Smooth muscle cell (in vitro differentiated cells): ENCODE measurements at regions not wholly inside any gene's neighbourhood (a gene's known extent, or its start where the extent isn't known, plus 50 kb on each side); places are given as distances from the start of the nearest gene placed in this dataset.
A peak's percentile ranks its signal among the peaks of the same experiment; 100 is the strongest.

Source experiments
- DNase-seq: peaks from one replicate; lab custom pipeline; 2025; ENCODE audit not compliant: unreplicated experiment; lab: John Stamatoyannopoulos, UW
- H2AFZ ChIP-seq: fragments of 200-600 bp; sonication (generic); 2 replicates; pipeline ENCODE4 v1.6.0; 2016; ENCODE audit warnings: antibody characterized with exemption, low read depth, mild to moderate bottlenecking
- H3F3A ChIP-seq: fragments of 200-600 bp; sonication (generic); 2 replicates; pipeline ENCODE4 v1.6.0; 2017; ENCODE audit warnings: antibody characterized with exemption, low read depth
- H3K27ac ChIP-seq: fragments of 200-600 bp; sonication (generic); 2 replicates; pipeline ENCODE4 v1.5.1; 2016; ENCODE audit warnings: low read depth, mild to moderate bottlenecking
- H3K27me3 ChIP-seq: fragments of 200-600 bp; sonication (generic); 2 replicates; pipeline ENCODE4 v1.6.1; 2016; ENCODE audit warnings: low read depth, mild to moderate bottlenecking
- H3K36me3 ChIP-seq: fragments of 200-600 bp; sonication (generic); 2 replicates; pipeline ENCODE4 v1.5.1; 2016; ENCODE audit warnings: low read depth
- H3K4me1 ChIP-seq: fragments of 200-600 bp; sonication (generic); 2 replicates; pipeline ENCODE4 v1.5.1; 2016; ENCODE audit warnings: low read depth
- H3K4me2 ChIP-seq: fragments of 200-600 bp; sonication (generic); 2 replicates; pipeline ENCODE4 v1.6.0; 2016; ENCODE audit warnings: mild to moderate bottlenecking
- H3K4me3 ChIP-seq: fragments of 200-600 bp; sonication (generic); 2 replicates; pipeline ENCODE4 v1.5.1; 2016; ENCODE audit warnings: mild to moderate bottlenecking
- H3K79me2 ChIP-seq: fragments of 200-600 bp; sonication (generic); 2 replicates; pipeline ENCODE4 v1.6.0; 2016; ENCODE audit warnings: low read depth, mild to moderate bottlenecking
- H3K9ac ChIP-seq: fragments of 200-600 bp; sonication (generic); 2 replicates; pipeline ENCODE4 v1.6.0; 2016; ENCODE audit warnings: low read depth
- H3K9me3 ChIP-seq: fragments of 200-600 bp; sonication (generic); replicated peaks from 2 replicates; pipeline ENCODE4 v1.5.1; 2016; ENCODE audit warnings: low read depth
- H4K20me1 ChIP-seq: fragments of 200-600 bp; sonication (generic); 2 replicates; pipeline ENCODE4 v1.6.0; 2016; ENCODE audit warnings: low read depth
- WGBS: methylation state at CpG from one replicate; pipeline ENCODE4 v1.1.7; 2016; ENCODE audit warnings: low lambda C conversion rate; 5-methylcytosine and 5-hydroxymethylcytosine counted together
- TF ChIP-seq, protein P1 (sequence below): fragments of 200-600 bp; sonication (generic); IDR thresholded peaks from 2 replicates; pipeline ENCODE4 v1.5.1; 2017; ENCODE audit warnings: borderline replicate concordance, mild to moderate bottlenecking, antibody characterized with exemption; ENCODE audit not compliant: insufficient read depth, poor library complexity, severe bottlenecking

- Histone ChIP-seq H3K9ac (no peak overlapping the region), H3K4me1 (peaks cover 26% of the 10 kb centered on the region), H3K4me3 (no peak overlapping the region), H2AFZ (no peak overlapping the region), H3K27me3 (no peaks in the 10 kb centered on the region), H3K4me2 (no peak overlapping the region), H3K36me3 (no peaks in the 10 kb centered on the region), H3F3A (no peaks in the 10 kb centered on the region), H3K79me2 (no peaks in the 10 kb centered on the region), H3K9me3 (no peaks in the 10 kb centered on the region), H4K20me1 (no peaks in the 10 kb centered on the region), H3K27ac (no peak overlapping the region)
- WGBS: 78% methylated on average over 3 of the region's 3 CpGs
- TF ChIP-seq, protein P1, sequence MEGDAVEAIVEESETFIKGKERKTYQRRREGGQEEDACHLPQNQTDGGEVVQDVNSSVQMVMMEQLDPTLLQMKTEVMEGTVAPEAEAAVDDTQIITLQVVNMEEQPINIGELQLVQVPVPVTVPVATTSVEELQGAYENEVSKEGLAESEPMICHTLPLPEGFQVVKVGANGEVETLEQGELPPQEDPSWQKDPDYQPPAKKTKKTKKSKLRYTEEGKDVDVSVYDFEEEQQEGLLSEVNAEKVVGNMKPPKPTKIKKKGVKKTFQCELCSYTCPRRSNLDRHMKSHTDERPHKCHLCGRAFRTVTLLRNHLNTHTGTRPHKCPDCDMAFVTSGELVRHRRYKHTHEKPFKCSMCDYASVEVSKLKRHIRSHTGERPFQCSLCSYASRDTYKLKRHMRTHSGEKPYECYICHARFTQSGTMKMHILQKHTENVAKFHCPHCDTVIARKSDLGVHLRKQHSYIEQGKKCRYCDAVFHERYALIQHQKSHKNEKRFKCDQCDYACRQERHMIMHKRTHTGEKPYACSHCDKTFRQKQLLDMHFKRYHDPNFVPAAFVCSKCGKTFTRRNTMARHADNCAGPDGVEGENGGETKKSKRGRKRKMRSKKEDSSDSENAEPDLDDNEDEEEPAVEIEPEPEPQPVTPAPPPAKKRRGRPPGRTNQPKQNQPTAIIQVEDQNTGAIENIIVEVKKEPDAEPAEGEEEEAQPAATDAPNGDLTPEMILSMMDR: no peak
- DNase-seq: no peak
These were observed 328.0 kb downstream of the UACA start for GRCh38 chr15:70435369-70435768.

- Histone ChIP-seq H3K79me2 (no peaks in the 10 kb centered on the region), H3K9me3 (no peaks in the 10 kb centered on the region), H2AFZ (no peak overlapping the region), H3K9ac (no peak overlapping the region), H3K4me3 (no peak overlapping the region), H3K27me3 (no peaks in the 10 kb centered on the region), H3K4me1 (peaks cover 26% of the 10 kb centered on the region), H3K36me3 (no peaks in the 10 kb centered on the region), H4K20me1 (no peaks in the 10 kb centered on the region), H3K4me2 (peak overlapping the region; percentile 7), H3F3A (no peaks in the 10 kb centered on the region), H3K27ac (no peak overlapping the region)
- DNase-seq: no peak
- WGBS: 60% methylated on average over 19 of the region's 19 CpGs
- TF ChIP-seq, protein P1: no peak
These were observed 329.6 kb downstream of the UACA start for GRCh38 chr15:70433586-70434324.

DNA sequence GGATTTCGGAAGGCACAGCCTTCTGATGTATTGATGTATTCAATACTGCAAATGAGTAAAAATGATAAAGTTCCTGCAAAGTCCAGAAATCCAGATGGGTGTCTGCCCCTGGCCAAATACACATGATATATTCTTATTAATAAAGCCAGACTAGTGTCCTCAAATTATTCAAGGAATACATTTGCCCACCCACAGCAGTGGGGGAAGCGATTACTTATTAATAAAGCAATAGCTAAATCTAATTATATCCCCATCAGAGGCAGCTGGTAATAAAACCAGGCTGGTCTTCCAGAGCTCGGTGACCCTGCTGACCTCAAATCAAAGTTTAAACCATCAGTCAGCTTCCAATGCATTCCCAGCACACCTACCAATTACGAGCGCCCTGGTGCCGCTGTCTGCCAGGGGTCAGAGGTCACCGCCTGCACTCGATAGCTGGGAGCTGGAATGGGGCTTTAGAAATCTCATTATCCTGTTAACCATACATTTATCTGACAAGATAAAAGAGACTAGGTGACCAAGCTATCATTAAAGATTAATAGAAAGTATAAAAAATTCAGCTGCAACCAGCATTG lies 330.3 kb downstream of the UACA start:
- DNase-seq: no peak
- Histone ChIP-seq H3K4me1 (peaks cover 18% of the 10 kb centered on the region), H4K20me1 (no peaks in the 10 kb centered on the region), H2AFZ (no peak overlapping the region), H3K27me3 (no peaks in the 10 kb centered on the region), H3K4me2 (no peak overlapping the region), H3F3A (no peaks in the 10 kb centered on the region), H3K9ac (no peak overlapping the region), H3K4me3 (no peak overlapping the region), H3K36me3 (no peaks in the 10 kb centered on the region), H3K9me3 (no peaks in the 10 kb centered on the region), H3K27ac (no peak overlapping the region), H3K79me2 (no peaks in the 10 kb centered on the region)
- WGBS: 74% methylated on average over 8 of the region's 8 CpGs
- TF ChIP-seq, protein P1: no peak

- Histone ChIP-seq H3K27me3 (no peaks in the 10 kb centered on the region), H3K79me2 (no peaks in the 10 kb centered on the region), H3F3A (peaks cover 3% of the 10 kb centered on the region), H3K4me1 (peaks cover 12% of the 10 kb centered on the region), H3K27ac (no peak overlapping the region), H3K4me3 (no peak overlapping the region), H3K36me3 (no peaks in the 10 kb centered on the region), H2AFZ (no peak overlapping the region), H3K9ac (no peak overlapping the region), H4K20me1 (no peaks in the 10 kb centered on the region), H3K9me3 (no peaks in the 10 kb centered on the region), H3K4me2 (no peak overlapping the region)
- no peak for DNase-seq
- TF ChIP-seq, protein P1: no peak
- 91% methylated on average over 4 of the region's 4 CpGs for WGBS
These were observed 331.5 kb downstream of the UACA start for GRCh38 chr15:70431854-70432253.
